ENCODE measurements at regions not wholly inside any gene's neighbourhood (a gene's known extent, or its start where the extent isn't known, plus 50 kb on each side); places are given as distances from the start of the nearest gene placed in this dataset.

DNA sequence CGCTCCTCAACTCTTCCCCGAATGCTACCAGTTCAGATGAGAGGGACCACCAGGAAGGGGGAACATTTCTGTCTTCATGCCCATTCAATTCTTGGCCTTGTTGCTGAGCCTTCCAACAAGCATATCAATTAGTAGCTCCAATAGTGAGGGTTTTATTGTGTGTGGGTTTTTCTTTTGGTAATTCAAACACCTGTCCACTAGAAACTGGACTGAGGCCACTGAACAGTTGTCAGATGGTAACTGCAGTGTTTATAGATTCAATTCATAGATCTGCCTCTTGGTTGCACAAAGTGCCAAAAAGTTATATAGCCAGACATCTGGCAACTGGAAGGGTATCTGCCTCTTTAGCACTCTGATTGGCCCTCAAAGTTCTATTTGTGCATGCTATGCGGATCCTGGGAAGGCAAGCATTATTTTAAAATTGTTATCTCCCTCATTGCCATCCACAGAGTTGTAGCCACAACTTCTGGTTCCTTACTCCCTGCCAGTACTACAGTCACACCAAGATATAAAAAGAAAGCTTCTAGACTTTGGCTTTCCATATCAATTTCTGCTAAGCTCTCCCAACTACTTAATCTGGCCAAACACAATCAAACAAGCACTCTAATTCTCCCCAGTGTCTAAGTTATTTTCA lies 83.3 kb upstream of the ZNF521 start:
- Mint-ChIP-seq H3K4me1 (no peaks in the 10 kb centered on the region), H3K27me3 (no peaks in the 10 kb centered on the region), H3K9me3 (no peaks in the 10 kb centered on the region), H3K27ac (no peak overlapping the region), H3K36me3 (ENCODE audit: low read depth) (no peaks in the 10 kb centered on the region), H3K4me3 (no peak overlapping the region)
- DNase-seq: no peak
- intact Hi-C loops (cut with micrococcal nuclease): no loop called here

DNA sequence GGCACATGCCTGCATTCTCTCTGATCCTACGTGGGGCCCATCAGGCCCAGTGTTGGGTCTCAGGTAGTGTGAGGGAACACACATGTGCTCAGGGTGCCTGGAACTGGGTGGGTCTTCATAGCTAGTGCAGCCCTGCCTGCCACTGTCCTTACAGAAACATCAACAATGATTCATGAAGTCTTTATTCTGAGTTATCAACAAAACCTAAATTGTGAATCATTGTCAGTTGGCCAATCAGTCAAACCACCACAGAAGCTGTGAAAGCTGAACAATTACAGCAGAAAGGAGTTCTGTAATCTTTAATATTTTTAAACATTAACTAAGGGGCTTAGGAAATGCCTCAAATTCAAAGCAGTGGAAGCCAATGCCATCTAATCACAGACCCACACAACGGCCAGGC lies 82.8 kb upstream of the ZNF521 start:
- Mint-ChIP-seq H3K9me3 (no peaks in the 10 kb centered on the region), H3K4me3 (no peak overlapping the region), H3K27me3 (no peaks in the 10 kb centered on the region), H3K36me3 (ENCODE audit: low read depth) (no peaks in the 10 kb centered on the region), H3K27ac (no peak overlapping the region), H3K4me1 (no peaks in the 10 kb centered on the region)
- intact Hi-C loops (cut with micrococcal nuclease): no loop called here
- no peak for DNase-seq

DNA sequence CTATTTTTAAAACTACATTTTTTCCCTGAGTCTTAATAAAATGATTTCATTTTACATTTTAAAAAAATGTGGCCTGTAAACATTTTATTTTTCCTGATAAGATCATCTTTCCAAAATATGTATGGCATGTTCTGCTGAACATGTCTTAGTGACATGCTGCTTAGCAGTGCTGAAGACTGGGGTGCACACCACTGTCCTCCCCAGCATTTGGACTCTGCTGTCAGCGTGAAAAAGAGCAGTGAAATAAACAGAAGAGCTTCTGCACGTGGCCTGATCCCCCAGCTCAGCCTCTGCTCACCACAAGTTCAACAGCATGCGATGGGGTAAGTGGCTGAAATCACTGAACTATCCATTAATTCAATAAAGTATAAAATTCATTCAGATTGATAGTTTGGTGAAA lies 81.6 kb upstream of the ZNF521 start:
- Mint-ChIP-seq H3K27ac (no peak overlapping the region), H3K36me3 (ENCODE audit: low read depth) (no peaks in the 10 kb centered on the region), H3K4me1 (no peaks in the 10 kb centered on the region), H3K4me3 (no peak overlapping the region), H3K27me3 (no peaks in the 10 kb centered on the region), H3K9me3 (no peaks in the 10 kb centered on the region)
- no peak for DNase-seq
- intact Hi-C loops (cut with micrococcal nuclease): no loop called here

DNA sequence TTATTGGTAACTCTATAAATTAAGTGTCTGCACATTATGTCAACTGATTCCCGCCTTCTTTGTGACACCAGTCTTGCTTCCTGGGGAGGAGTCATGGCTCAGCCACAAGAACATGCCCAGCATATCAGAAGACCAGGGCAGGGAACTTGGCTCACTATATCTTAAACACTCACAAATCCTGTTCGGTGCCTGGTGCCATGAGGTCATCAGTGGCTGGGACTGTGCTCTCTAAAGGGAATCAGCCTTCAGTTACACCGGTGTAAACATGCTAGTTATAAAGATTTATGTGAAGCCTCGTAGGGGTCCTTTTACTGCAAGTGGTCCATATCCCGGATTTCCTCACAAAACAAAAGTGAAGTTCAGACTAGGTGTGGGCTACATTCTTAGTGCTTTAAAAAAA lies 73.1 kb upstream of the ZNF521 start:
- Mint-ChIP-seq H3K27ac (no peak overlapping the region), H3K9me3 (no peaks in the 10 kb centered on the region), H3K4me1 (no peaks in the 10 kb centered on the region), H3K36me3 (ENCODE audit: low read depth) (no peaks in the 10 kb centered on the region), H3K27me3 (no peaks in the 10 kb centered on the region), H3K4me3 (no peak overlapping the region)
- intact Hi-C loops (cut with micrococcal nuclease): no loop called here
- no peak for DNase-seq

DNA sequence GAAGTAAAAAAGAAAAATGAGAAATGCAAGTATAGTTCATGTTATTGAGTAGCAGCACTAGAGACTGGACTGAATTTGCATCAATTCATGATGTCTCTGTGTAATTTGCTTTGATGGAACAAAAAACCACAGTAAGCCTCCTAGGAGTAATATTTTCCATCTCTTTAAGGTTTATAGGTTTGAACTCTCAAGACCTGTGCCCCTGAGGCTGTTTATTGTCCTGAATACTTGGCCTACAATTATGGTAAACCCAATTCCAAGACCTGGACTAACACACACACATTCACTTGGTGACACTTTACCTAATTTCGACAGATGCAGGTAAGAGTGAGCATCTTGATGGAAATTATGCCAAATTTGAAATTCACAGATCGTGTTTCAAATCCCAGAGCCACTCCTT lies 71.8 kb upstream of the ZNF521 start:
- intact Hi-C loops (cut with micrococcal nuclease): no loop called here
- DNase-seq: no peak
- no peaks in the 10 kb centered on the region for H3K36me3 Mint-ChIP-seq (ENCODE audit: low read depth)
- no peak overlapping the region for H3K4me3 Mint-ChIP-seq
- no peak overlapping the region for H3K27ac Mint-ChIP-seq
- no peaks in the 10 kb centered on the region for H3K9me3 Mint-ChIP-seq
- H3K4me1 Mint-ChIP-seq: no peaks in the 10 kb centered on the region
- no peaks in the 10 kb centered on the region for H3K27me3 Mint-ChIP-seq

DNA sequence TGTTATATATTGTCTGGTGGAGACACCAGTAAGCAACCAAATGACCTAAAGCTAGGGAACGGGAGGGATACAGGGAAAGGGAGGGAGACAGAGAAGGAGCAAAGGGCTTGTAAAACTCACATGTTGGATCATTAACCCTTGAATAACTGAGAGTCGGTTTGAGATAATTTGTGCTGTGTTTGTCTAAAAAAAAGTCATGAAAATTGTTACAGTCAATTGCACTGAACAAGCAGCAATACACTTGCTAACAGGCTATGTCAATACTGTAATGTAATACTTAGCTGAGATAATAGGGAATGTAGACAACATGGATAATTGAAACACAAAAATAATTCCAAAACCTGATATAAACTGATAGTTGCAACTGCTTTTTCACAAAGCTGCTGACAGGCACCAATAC lies 71.3 kb upstream of the ZNF521 start:
- intact Hi-C loops (cut with micrococcal nuclease): no loop called here
- H3K36me3 Mint-ChIP-seq (ENCODE audit: low read depth): no peaks in the 10 kb centered on the region
- no peaks in the 10 kb centered on the region for H3K4me1 Mint-ChIP-seq
- no peak for DNase-seq
- H3K4me3 Mint-ChIP-seq: no peak overlapping the region
- no peaks in the 10 kb centered on the region for H3K27me3 Mint-ChIP-seq
- H3K9me3 Mint-ChIP-seq: no peaks in the 10 kb centered on the region
- H3K27ac Mint-ChIP-seq: no peak overlapping the region

DNA sequence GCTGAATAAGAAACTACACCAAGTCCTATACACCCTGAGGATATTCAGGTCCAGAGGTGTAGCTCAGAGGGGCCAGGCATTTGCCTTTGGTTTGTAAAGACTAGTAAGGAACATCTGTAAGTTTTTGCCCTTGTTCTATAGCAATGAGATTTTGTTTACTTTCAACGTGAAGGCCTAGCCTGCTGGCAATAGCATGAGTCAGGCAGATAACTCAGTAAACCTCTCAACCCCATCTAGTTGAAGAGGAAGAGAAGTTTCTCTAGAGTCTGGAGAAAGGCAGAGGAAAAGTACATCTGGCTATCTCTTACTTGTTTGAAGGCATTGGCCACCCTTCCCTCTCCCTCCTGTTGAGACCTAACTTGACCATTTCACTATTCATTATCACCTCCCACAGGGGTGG lies 70.3 kb upstream of the ZNF521 start:
- no peaks in the 10 kb centered on the region for H3K36me3 Mint-ChIP-seq (ENCODE audit: low read depth)
- H3K27ac Mint-ChIP-seq: no peak overlapping the region
- H3K4me1 Mint-ChIP-seq: no peaks in the 10 kb centered on the region
- H3K9me3 Mint-ChIP-seq: no peaks in the 10 kb centered on the region
- DNase-seq: no peak
- intact Hi-C loops (cut with micrococcal nuclease): no loop called here
- H3K4me3 Mint-ChIP-seq: no peak overlapping the region
- H3K27me3 Mint-ChIP-seq: no peaks in the 10 kb centered on the region

DNA sequence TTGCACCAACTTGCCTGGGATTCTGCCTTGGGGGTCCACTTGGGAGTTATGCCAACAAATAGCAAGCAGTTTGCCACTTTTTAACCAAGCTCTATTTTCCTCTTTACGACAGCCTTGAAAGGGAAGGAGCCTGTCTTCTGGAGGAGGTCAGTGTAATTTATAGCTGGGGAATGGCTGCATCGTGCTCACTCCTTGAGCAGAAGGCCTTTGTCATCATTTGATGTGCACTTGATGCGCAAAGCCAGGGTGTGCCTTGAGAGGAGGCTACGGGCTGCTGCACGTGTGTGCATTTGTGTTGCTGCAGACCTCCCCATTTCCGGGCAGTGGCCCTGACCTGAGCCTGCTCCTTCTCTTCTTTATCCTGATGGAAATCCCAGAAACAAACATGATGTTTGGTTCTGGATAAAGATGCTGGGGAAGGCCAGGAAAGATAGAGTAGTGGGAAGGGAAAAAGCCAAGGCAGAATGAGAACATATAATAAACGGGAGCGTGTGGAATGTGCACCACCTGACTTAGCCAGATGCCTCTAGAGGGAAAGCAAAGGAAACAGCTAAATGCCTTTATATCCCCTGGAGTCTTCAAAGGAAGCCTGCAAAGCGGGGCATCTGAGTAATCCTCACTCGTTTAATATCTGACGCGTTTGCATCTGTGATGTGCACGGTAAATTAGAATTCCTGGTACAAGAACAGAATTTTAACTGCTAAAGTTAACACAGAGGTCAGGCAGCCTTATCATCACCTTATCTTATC lies 68.3 kb upstream of the ZNF521 start:
- Mint-ChIP-seq H3K4me1 (no peaks in the 10 kb centered on the region), H3K9me3 (no peaks in the 10 kb centered on the region), H3K4me3 (no peak overlapping the region), H3K36me3 (ENCODE audit: low read depth) (no peaks in the 10 kb centered on the region), H3K27me3 (no peaks in the 10 kb centered on the region), H3K27ac (no peak overlapping the region)
- DNase-seq: no peak
- intact Hi-C loops (cut with micrococcal nuclease): no loop called here

DNA sequence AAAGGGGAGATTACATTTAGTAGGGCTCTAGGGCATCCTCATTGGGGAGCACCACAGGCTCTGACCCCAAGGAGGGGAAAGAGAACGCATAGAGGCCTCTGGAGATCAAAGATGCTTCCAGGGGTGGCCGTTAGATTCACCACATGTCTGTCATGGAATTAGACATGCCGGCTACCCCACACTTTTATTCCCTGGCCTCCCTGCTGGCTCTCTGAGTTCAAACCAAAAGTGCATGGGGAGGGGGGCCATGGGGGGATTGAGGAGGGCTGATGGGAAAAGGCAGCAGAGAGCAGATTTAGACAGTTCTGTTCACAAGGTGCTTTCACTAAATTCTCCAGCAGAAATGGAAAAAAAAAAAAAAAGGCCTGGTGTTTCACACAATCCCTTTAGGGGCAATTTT lies 64.4 kb upstream of the ZNF521 start:
- no peak overlapping the region for H3K4me3 Mint-ChIP-seq
- no peaks in the 10 kb centered on the region for H3K27me3 Mint-ChIP-seq
- H3K4me1 Mint-ChIP-seq: no peaks in the 10 kb centered on the region
- no peak overlapping the region for H3K27ac Mint-ChIP-seq
- no peaks in the 10 kb centered on the region for H3K36me3 Mint-ChIP-seq (ENCODE audit: low read depth)
- DNase-seq: no peak
- intact Hi-C loops (cut with micrococcal nuclease): no loop called here
- no peaks in the 10 kb centered on the region for H3K9me3 Mint-ChIP-seq

DNA sequence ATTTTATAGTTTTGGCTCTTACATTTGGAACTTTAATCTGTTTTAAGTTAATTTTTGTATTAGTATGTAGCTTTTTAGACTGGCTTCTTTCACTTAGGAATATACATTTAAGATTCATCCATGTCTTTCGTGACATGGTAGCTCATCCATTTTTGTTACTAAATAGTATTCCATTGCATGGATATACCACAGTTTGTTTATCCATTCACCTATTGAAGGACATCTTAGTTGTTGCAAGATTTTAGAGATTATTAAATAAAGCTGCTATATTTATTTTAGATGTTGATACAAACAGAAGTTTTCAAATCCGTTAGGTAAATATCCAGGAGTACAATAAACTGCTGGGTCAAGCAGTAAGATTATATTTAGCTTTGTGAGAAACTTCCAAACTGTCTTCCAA lies 58.0 kb upstream of the ZNF521 start:
- no peak overlapping the region for H3K4me3 Mint-ChIP-seq
- H3K27me3 Mint-ChIP-seq: no peaks in the 10 kb centered on the region
- intact Hi-C loops (cut with micrococcal nuclease): no loop called here
- no peaks in the 10 kb centered on the region for H3K36me3 Mint-ChIP-seq (ENCODE audit: low read depth)
- no peak for DNase-seq
- H3K9me3 Mint-ChIP-seq: no peaks in the 10 kb centered on the region
- no peak overlapping the region for H3K27ac Mint-ChIP-seq
- H3K4me1 Mint-ChIP-seq: no peaks in the 10 kb centered on the region

DNA sequence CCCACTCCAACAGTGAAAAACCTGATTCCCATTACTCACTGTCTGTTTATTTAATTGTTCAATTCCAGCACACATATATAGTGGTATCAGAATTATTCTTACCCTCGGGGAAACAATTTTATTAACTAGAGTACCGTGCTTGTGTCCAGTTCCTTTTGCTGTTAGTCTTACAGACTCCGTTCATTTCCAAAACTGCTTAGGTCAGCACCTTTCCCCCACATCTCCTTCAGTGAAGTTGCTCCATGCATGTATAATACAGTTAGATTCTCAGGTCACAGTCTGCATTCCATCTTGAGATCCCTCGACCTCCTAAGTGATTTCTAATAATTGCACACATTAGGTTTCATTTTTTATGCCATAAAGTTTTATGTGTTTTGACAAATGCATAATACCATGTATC lies 56.3 kb upstream of the ZNF521 start:
- H3K9me3 Mint-ChIP-seq: no peaks in the 10 kb centered on the region
- no peak for DNase-seq
- no peaks in the 10 kb centered on the region for H3K4me1 Mint-ChIP-seq
- no peak overlapping the region for H3K4me3 Mint-ChIP-seq
- H3K27ac Mint-ChIP-seq: no peak overlapping the region
- intact Hi-C loops (cut with micrococcal nuclease): no loop called here
- H3K27me3 Mint-ChIP-seq: no peaks in the 10 kb centered on the region
- H3K36me3 Mint-ChIP-seq (ENCODE audit: low read depth): no peaks in the 10 kb centered on the region

Measured in activated CD4-positive, alpha-beta T cell treated with anti-CD3 and anti-CD28 coated beads, Interleukin-2, amount 10 ng/mL, durations not matched to agents 24 days and 14 days (primary cell).